ENCODE measurements at regions not wholly inside any gene's neighbourhood (a gene's known extent, or its start where the extent isn't known, plus 50 kb on each side); places are given as distances from the start of the nearest gene placed in this dataset.

- Histone ChIP-seq H3K4me3 (replicated peaks; ENCODE audit: insufficient read depth, low read length) (no peak overlapping the region), H3K27me3 (ENCODE audit: insufficient read depth, poor library complexity, severe bottlenecking) (no peaks in the 10 kb centered on the region), H3K27ac (replicated peaks) (no peak overlapping the region)
- DNase-seq (ENCODE audit: low read depth in 1 of 2, low spot score in 1 of 2): no peak
- TF ChIP-seq REST (IDR thresholded peaks at IDR 0.05; ENCODE audit: insufficient replicate concordance, low read depth) (no peak), GABPA (IDR thresholded peaks at IDR 0.05; ENCODE audit: low read depth) (no peak), SPI1 (IDR thresholded peaks at IDR 0.05; ENCODE audit: borderline replicate concordance, low read depth) (no peak), CTCF (IDR thresholded peaks at IDR 0.05; ENCODE audit: insufficient read depth, low read length) (no peak), POLR2AphosphoS5 (IDR thresholded peaks at IDR 0.05; ENCODE audit: low read depth) (no peak)
Observed at GRCh38 chr11:13062115-13062514, 53.0 kb downstream of the RASSF10 start.

- no peak overlapping the region for H3K27ac ChIP-seq (replicated peaks)
- no peaks in the 10 kb centered on the region for H3K27me3 ChIP-seq (ENCODE audit: insufficient read depth, poor library complexity, severe bottlenecking)
- TF ChIP-seq SPI1 (IDR thresholded peaks at IDR 0.05; ENCODE audit: borderline replicate concordance, low read depth) (no peak), REST (IDR thresholded peaks at IDR 0.05; ENCODE audit: insufficient replicate concordance, low read depth) (no peak), GABPA (IDR thresholded peaks at IDR 0.05; ENCODE audit: low read depth) (no peak), CTCF (IDR thresholded peaks at IDR 0.05; ENCODE audit: insufficient read depth, low read length) (no peak), POLR2AphosphoS5 (IDR thresholded peaks at IDR 0.05; ENCODE audit: low read depth) (no peak)
- no peak for DNase-seq (ENCODE audit: low read depth in 1 of 2, low spot score in 1 of 2)
- H3K4me3 ChIP-seq (replicated peaks; ENCODE audit: insufficient read depth, low read length): no peak overlapping the region
Observed at GRCh38 chr11:13064593-13064992, 55.5 kb downstream of the RASSF10 start.

- no peaks in the 10 kb centered on the region for H3K27me3 ChIP-seq (ENCODE audit: insufficient read depth, poor library complexity, severe bottlenecking)
- DNase-seq (ENCODE audit: low read depth in 1 of 2, low spot score in 1 of 2): no peak
Observed at GRCh38 chr11:13065200-13065787, 56.2 kb downstream of the RASSF10 start.

More at GRCh38 chr11:13065200-13065787, 56.2 kb downstream of the RASSF10 start:
- TF ChIP-seq CTCF (IDR thresholded peaks at IDR 0.05; ENCODE audit: insufficient read depth, low read length): no peak
- no peak overlapping the region for H3K4me3 ChIP-seq (replicated peaks; ENCODE audit: insufficient read depth, low read length)
- no peak overlapping the region for H3K27ac ChIP-seq (replicated peaks)

Data from HL-60 (cell line).